Fibroblast of lung (primary cell): ENCODE measurements at regions not wholly inside any gene's neighbourhood (a gene's known extent, or its start where the extent isn't known, plus 50 kb on each side); places are given as distances from the start of the nearest gene placed in this dataset.

Experiments used
- DNase-seq, 2 donors: peaks; one replicate each; pipeline versions ENCODE4 v3.0.0 to v3.0.0-alpha.2; 2010; ENCODE audit warnings: low read depth in 2 of 2
- H2AFZ ChIP-seq: 2 replicates; pipeline ENCODE4 v1.5.1; 2012; ENCODE audit warnings: low read length, control low read depth, inconsistent platforms
- H3K27ac ChIP-seq: 2 replicates; pipeline ENCODE4 v1.5.1; 2011; ENCODE audit warnings: low read length, control low read depth; ENCODE audit not compliant: insufficient read depth
- H3K27me3 ChIP-seq: 2 replicates; pipeline ENCODE4 v1.5.1; 2011; ENCODE audit warnings: mild to moderate bottlenecking, low read length; ENCODE audit not compliant: control insufficient read depth, insufficient read depth
- H3K36me3 ChIP-seq: 2 replicates; pipeline ENCODE4 v1.5.1; 2011; ENCODE audit warnings: low read length; ENCODE audit not compliant: control insufficient read depth, insufficient read depth
- H3K4me1 ChIP-seq: 2 replicates; pipeline ENCODE4 v1.5.1; 2011; ENCODE audit warnings: low read length; ENCODE audit not compliant: control insufficient read depth, insufficient read depth; ENCODE audit errors: extremely low read depth
- H3K4me2 ChIP-seq: 2 replicates; pipeline ENCODE4 v1.5.1; 2011; ENCODE audit warnings: low read length, control low read depth; ENCODE audit not compliant: insufficient read depth; ENCODE audit errors: extremely low read depth
- H3K4me3 ChIP-seq, 4 experiments: fragments of 200-600 bp in 1 of 4; sonication (generic) in 1 of 4; replicated peaks in 1 of 4; 2 replicates each; pipeline ENCODE4 v1.5.1; 2011 to 2016; ENCODE audit warnings: low read length in 4 of 4, low read depth in 3 of 4, mild to moderate bottlenecking in 3 of 4, control low read depth in 2 of 4, inconsistent platforms in 1 of 4, mixed read lengths in 1 of 4; ENCODE audit not compliant: insufficient read depth in 1 of 4; ENCODE audit errors: control extremely low read depth in 1 of 4
- H3K79me2 ChIP-seq: 2 replicates; pipeline ENCODE4 v1.5.1; 2012; ENCODE audit warnings: mild to moderate bottlenecking, low read length, inconsistent platforms; ENCODE audit not compliant: control insufficient read depth, insufficient read depth
- H3K9ac ChIP-seq: 2 replicates; pipeline ENCODE4 v1.5.1; 2011; ENCODE audit warnings: mild to moderate bottlenecking, low read length, control low read depth; ENCODE audit not compliant: insufficient read depth
- H3K9me3 ChIP-seq: 2 replicates; pipeline ENCODE4 v1.5.1; 2012; ENCODE audit warnings: low read depth, low read length; ENCODE audit not compliant: control insufficient read depth, insufficient read depth
- H4K20me1 ChIP-seq: 2 replicates; pipeline ENCODE4 v1.5.1; 2011; ENCODE audit warnings: low read length; ENCODE audit not compliant: control insufficient read depth, insufficient read depth; ENCODE audit errors: extremely low read depth
- EZH2 ChIP-seq: IDR thresholded peaks from 2 replicates; pipeline ENCODE4 v1.5.1; 2012; ENCODE audit warnings: low read length, control low read depth, mild to moderate bottlenecking; ENCODE audit errors: missing control alignments
- TF ChIP-seq, protein P1 (sequence below), 2 donors: IDR thresholded peaks in 1 of 2; conservative IDR thresholded peaks in 1 of 2; 1 replicate in 1 of 2; 2 replicates in 1 of 2; pipeline ENCODE4 v1.5.1; 2011 to 2012; ENCODE audit warnings: low read length in 2 of 2, control low read depth in 1 of 2, inconsistent platforms in 1 of 2, low read depth in 1 of 2, mild to moderate bottlenecking in 1 of 2

- Histone ChIP-seq H3K79me2 (no peaks in the 10 kb centered on the region), H2AFZ (no peak overlapping the region), H3K4me2 (no peak overlapping the region), H4K20me1 (no peaks in the 10 kb centered on the region), H3K4me3 (no peak overlapping the region), H3K4me1 (no peaks in the 10 kb centered on the region), H3K27me3 (no peaks in the 10 kb centered on the region), H3K27ac (no peak overlapping the region), H3K36me3 (no peaks in the 10 kb centered on the region), H3K9me3 (no peaks in the 10 kb centered on the region), H3K9ac (no peak overlapping the region)
- no peak for DNase-seq
- TF ChIP-seq, protein P1, sequence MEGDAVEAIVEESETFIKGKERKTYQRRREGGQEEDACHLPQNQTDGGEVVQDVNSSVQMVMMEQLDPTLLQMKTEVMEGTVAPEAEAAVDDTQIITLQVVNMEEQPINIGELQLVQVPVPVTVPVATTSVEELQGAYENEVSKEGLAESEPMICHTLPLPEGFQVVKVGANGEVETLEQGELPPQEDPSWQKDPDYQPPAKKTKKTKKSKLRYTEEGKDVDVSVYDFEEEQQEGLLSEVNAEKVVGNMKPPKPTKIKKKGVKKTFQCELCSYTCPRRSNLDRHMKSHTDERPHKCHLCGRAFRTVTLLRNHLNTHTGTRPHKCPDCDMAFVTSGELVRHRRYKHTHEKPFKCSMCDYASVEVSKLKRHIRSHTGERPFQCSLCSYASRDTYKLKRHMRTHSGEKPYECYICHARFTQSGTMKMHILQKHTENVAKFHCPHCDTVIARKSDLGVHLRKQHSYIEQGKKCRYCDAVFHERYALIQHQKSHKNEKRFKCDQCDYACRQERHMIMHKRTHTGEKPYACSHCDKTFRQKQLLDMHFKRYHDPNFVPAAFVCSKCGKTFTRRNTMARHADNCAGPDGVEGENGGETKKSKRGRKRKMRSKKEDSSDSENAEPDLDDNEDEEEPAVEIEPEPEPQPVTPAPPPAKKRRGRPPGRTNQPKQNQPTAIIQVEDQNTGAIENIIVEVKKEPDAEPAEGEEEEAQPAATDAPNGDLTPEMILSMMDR (conservative IDR thresholded peaks at IDR 0.05 in 1 of 2, IDR thresholded peaks at IDR 0.05 in 1 of 2; ENCODE audit: low read depth in 1 of 2, low read length in 2 of 2): no peak
- TF ChIP-seq EZH2: no peak
These were observed 399.7 kb downstream of the BRD1 start for GRCh38 chr22:49427941-49428340.

- no peaks in the 10 kb centered on the region for H3K9me3 ChIP-seq
- H3K27ac ChIP-seq: no peak overlapping the region
- no peak for DNase-seq
- no peaks in the 10 kb centered on the region for H3K79me2 ChIP-seq
- no peak overlapping the region for H3K9ac ChIP-seq
- no peaks in the 10 kb centered on the region for H3K36me3 ChIP-seq
- TF ChIP-seq EZH2: no peak
- TF ChIP-seq, protein P1 (conservative IDR thresholded peaks at IDR 0.05 in 1 of 2, IDR thresholded peaks at IDR 0.05 in 1 of 2; ENCODE audit: low read depth in 1 of 2, low read length in 2 of 2): no peak
- no peak overlapping the region for H3K4me3 ChIP-seq
- no peaks in the 10 kb centered on the region for H4K20me1 ChIP-seq
- H3K4me2 ChIP-seq: no peak overlapping the region
- no peaks in the 10 kb centered on the region for H3K4me1 ChIP-seq
- H3K27me3 ChIP-seq: no peaks in the 10 kb centered on the region
- H2AFZ ChIP-seq: no peak overlapping the region
These were observed 400.3 kb downstream of the BRD1 start for GRCh38 chr22:49427341-49427740.

DNA sequence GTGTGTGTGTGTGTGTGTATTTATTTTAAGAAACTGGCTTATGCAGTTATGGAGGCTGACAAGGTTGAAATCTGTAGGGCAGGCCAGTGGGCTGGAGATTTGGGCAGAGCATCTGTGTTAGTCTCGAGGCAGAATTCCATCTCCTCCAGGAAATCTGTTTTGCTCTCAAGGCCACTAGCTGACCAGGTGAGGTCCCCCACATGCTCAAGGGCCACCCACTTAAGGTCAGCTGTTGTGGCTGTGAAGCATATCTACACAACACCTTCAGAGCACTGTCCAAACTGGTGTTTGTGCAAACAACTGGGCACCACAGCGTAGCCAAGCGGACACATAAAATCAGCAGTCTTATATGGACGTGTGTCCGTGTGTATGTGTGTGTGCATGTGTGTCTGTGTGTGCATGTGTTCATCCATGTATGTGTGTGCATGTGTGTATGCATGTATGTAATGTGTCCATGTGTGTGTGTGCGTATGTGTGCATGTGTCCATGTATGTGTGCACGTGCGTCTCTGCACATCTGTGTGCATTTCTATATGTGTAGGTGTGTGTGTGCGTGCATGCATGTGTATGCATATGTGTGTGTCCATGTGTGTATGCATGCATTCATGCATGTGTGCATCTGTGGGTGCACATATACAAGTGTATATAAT, 400.9 kb downstream of the BRD1 start:
- H3K4me2 ChIP-seq: no peak overlapping the region
- H3K9ac ChIP-seq: no peak overlapping the region
- H3K9me3 ChIP-seq: no peaks in the 10 kb centered on the region
- H4K20me1 ChIP-seq: no peaks in the 10 kb centered on the region
- no peaks in the 10 kb centered on the region for H3K36me3 ChIP-seq
- no peak for DNase-seq
- H3K79me2 ChIP-seq: no peaks in the 10 kb centered on the region
- H2AFZ ChIP-seq: no peak overlapping the region
- H3K27me3 ChIP-seq: no peaks in the 10 kb centered on the region
- TF ChIP-seq EZH2: no peak
- TF ChIP-seq, protein P1 (conservative IDR thresholded peaks at IDR 0.05 in 1 of 2, IDR thresholded peaks at IDR 0.05 in 1 of 2; ENCODE audit: low read depth in 1 of 2, low read length in 2 of 2): no peak
- no peaks in the 10 kb centered on the region for H3K4me1 ChIP-seq
- H3K27ac ChIP-seq: no peak overlapping the region
- no peak overlapping the region for H3K4me3 ChIP-seq
